ENCODE measurements at regions not wholly inside any gene's neighbourhood (a gene's known extent, or its start where the extent isn't known, plus 50 kb on each side); places are given as distances from the start of the nearest gene placed in this dataset.
"Not testable (repeated sequence)": the region's sequence is repeated elsewhere in the genome, so short reads cannot be mapped to it uniquely, and the experiment has no call there.

DNA sequence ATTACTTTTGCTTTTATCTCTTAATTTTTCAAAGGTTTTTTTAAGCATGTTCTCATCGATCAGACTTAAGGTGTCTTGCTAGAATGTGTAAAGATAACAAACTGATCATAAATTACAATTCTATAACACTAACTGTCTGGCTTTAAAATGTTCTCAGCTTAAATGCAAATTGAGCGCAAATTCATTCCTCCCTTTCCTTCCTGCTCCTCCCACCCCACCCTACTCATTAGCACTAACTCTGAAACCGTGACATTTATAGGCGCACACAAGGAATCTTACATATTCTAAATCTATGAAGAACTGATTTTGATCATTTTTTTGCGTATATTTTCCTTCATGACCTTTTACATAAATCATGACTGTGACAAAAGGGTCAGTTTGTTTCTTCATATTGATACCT is 590.0 kb upstream of the DIAPH2 start:
- TF ChIP-seq, protein P1, sequence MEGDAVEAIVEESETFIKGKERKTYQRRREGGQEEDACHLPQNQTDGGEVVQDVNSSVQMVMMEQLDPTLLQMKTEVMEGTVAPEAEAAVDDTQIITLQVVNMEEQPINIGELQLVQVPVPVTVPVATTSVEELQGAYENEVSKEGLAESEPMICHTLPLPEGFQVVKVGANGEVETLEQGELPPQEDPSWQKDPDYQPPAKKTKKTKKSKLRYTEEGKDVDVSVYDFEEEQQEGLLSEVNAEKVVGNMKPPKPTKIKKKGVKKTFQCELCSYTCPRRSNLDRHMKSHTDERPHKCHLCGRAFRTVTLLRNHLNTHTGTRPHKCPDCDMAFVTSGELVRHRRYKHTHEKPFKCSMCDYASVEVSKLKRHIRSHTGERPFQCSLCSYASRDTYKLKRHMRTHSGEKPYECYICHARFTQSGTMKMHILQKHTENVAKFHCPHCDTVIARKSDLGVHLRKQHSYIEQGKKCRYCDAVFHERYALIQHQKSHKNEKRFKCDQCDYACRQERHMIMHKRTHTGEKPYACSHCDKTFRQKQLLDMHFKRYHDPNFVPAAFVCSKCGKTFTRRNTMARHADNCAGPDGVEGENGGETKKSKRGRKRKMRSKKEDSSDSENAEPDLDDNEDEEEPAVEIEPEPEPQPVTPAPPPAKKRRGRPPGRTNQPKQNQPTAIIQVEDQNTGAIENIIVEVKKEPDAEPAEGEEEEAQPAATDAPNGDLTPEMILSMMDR (IDR thresholded peaks at IDR 0.05; ENCODE audit: borderline replicate concordance): no peak
- Histone ChIP-seq H3K9me3 (replicated peaks) (no peaks in the 10 kb centered on the region), H3K27ac (replicated peaks) (no peak overlapping the region), H3K27me3 (ENCODE audit: low read depth) (no peaks in the 10 kb centered on the region), H3K36me3 (no peaks in the 10 kb centered on the region), H3K4me1 (no peaks in the 10 kb centered on the region), H3K4me3 (no peak overlapping the region)
- no peak for DNase-seq
- intact Hi-C loops (cut with micrococcal nuclease): no loop called here

DNA sequence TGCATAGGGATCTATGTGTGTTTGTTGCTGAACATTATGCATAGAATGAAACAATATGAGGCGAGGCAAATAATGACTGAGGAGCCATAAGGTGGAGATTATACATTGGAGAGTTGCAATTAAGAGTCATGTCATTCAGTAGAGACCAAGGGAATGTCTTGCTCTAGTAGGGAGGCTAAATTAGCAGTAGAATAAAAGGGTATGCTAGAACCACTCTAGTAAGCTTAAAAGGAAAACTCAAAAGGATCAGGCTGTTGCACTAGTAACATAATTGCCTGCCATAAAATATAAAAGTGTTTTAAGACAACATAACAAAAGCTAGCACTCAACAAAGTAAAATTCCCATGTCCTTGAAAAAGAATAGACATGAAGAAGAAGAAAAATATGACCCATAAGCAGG is 586.2 kb upstream of the DIAPH2 start:
- Histone ChIP-seq H3K27ac (replicated peaks) (no peak overlapping the region), H3K27me3 (ENCODE audit: low read depth) (no peaks in the 10 kb centered on the region), H3K9me3 (replicated peaks) (no peaks in the 10 kb centered on the region), H3K4me3 (no peak overlapping the region), H3K4me1 (no peaks in the 10 kb centered on the region), H3K36me3 (no peaks in the 10 kb centered on the region)
- intact Hi-C loops (cut with micrococcal nuclease): no loop called here
- TF ChIP-seq, protein P1 (IDR thresholded peaks at IDR 0.05; ENCODE audit: borderline replicate concordance): no peak
- no peak for DNase-seq

DNA sequence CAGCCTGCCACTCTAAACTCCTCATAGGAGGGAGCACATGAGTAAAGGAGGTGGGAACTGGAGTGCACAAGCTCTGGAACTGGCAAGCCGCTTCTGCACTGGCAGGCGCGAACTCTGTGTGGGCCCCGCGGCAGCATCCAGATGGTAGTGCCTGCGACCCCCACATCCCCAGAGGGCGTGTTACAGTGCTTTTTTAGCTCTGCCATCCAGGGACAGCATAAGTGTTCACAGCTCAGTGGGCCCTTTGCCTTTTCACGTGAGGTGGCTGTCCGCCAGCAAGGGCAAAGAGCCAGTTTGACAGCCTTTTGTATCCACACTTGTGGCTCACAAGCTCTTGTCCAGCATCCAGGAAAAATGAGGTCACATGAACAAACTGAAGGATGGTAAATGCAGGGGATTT is 581.6 kb upstream of the DIAPH2 start:
- TF ChIP-seq, protein P1 (IDR thresholded peaks at IDR 0.05; ENCODE audit: borderline replicate concordance): no peak
- no peaks in the 10 kb centered on the region for H3K9me3 ChIP-seq (replicated peaks)
- no peak overlapping the region for H3K27ac ChIP-seq (replicated peaks)
- intact Hi-C loops (cut with micrococcal nuclease): no loop called here
- H3K36me3 ChIP-seq: no peaks in the 10 kb centered on the region
- no peak for DNase-seq
- H3K4me1 ChIP-seq: no peaks in the 10 kb centered on the region
- H3K4me3 ChIP-seq: no peak overlapping the region
- H3K27me3 ChIP-seq (ENCODE audit: low read depth): no peaks in the 10 kb centered on the region

DNA sequence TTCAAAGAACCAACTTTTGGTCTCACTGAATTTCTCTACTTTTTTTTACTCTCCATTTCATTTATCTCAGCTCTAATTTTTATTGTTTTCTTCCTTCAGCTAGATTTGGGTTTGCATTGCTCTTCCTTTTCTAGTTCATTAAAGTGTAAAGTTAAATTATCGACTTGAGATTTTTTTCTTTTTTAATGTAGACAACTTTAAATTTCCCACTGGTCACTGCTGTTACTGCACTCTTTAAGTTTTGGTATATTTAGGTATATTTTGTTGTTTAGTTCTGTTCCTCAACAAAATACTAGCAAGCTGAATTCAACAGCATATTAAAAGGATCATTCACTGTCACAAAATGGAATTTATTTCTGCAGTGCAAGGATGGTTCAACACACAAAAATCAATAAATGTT is 572.0 kb upstream of the DIAPH2 start:
- no peaks in the 10 kb centered on the region for H3K4me1 ChIP-seq
- H3K9me3 ChIP-seq (replicated peaks): peaks cover 14% of the 10 kb centered on the region
- TF ChIP-seq, protein P1 (IDR thresholded peaks at IDR 0.05; ENCODE audit: borderline replicate concordance): no peak
- no peak overlapping the region for H3K27ac ChIP-seq (replicated peaks)
- no peak overlapping the region for H3K4me3 ChIP-seq
- DNase-seq: no peak
- no peaks in the 10 kb centered on the region for H3K27me3 ChIP-seq (ENCODE audit: low read depth)
- intact Hi-C loops (cut with micrococcal nuclease): no loop called here
- H3K36me3 ChIP-seq: no peaks in the 10 kb centered on the region

DNA sequence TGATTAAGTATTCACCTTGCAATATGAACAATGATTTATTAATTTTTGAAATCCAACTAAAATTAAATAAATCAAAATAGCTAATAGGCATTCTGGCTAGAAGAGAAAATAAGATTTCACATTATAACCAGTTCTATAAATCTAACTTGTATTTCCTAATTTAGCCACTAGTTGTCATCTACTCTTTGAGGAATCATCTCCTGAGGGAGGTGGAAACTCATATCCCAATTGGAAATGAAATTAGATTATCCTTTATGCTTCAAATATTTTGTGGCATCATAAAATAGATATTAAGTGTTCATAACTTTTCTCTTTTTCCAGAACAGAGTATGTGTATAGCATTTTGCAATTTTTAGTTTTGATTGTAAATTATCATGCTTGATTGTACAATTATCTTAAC is 558.5 kb upstream of the DIAPH2 start:
- intact Hi-C loops (cut with micrococcal nuclease): no loop called here

DNA sequence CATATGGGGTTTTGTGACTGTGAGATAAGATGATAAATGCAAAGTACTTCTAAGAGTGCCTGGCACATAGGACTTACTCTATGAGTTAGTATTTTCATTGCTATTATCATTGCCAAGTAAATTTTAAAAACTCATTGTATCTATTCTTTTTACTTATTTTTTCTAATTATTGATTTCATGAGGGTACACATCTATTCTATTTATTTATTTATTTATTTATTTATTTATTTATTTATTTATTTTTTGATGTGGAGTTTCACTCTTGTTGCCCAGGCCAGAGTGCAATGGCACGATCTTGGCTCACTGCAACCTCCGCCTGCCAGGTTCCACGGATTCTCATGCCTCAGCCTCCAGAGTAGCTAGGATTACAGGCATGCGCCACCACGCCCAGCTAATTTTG is 556.6 kb upstream of the DIAPH2 start:
- H3K27me3 ChIP-seq (ENCODE audit: low read depth); H3K4me1 ChIP-seq; H3K4me3 ChIP-seq; H3K36me3 ChIP-seq; H3K27ac ChIP-seq (replicated peaks); intact Hi-C loops (cut with micrococcal nuclease); H3K9me3 ChIP-seq (replicated peaks); DNase-seq: not testable (repeated sequence)

More for the DNA sequence above, 558.5 kb upstream of the DIAPH2 start:
- TF ChIP-seq, protein P1 (IDR thresholded peaks at IDR 0.05; ENCODE audit: borderline replicate concordance): no peak
- no peaks in the 10 kb centered on the region for H3K9me3 ChIP-seq (replicated peaks)
- H3K4me1 ChIP-seq: no peaks in the 10 kb centered on the region
- H3K4me3 ChIP-seq: no peak overlapping the region
- no peak overlapping the region for H3K27ac ChIP-seq (replicated peaks)
- H3K36me3 ChIP-seq: no peaks in the 10 kb centered on the region
- no peaks in the 10 kb centered on the region for H3K27me3 ChIP-seq (ENCODE audit: low read depth)
- no peak for DNase-seq
